Stimulated activated CD4-positive, alpha-beta T cell treated with anti-CD3 and anti-CD28 coated beads, Interleukin-4, amount 100 ng/mL, for 1 hour (primary cell): ENCODE measurements at regions not wholly inside any gene's neighbourhood (a gene's known extent, or its start where the extent isn't known, plus 50 kb on each side); places are given as distances from the start of the nearest gene placed in this dataset.
"Not testable (repeated sequence)": the region's sequence is repeated elsewhere in the genome, so short reads cannot be mapped to it uniquely, and the experiment has no call there.

Source experiments
- DNase-seq: peaks from one replicate; pipeline ENCODE4 v3.0.0-alpha.2; 2020

GRCh38 chr1:198809247-198809646, 170.4 kb downstream of the PTPRC start:
- no peak for DNase-seq

- no peak for DNase-seq
Measured at GRCh38 chr1:198811449-198811848, 172.6 kb downstream of the PTPRC start.

- no peak for DNase-seq
Measured at GRCh38 chr1:198823626-198824025, 184.8 kb downstream of the PTPRC start.

GRCh38 chr1:198825254-198825653, 186.4 kb downstream of the PTPRC start:
- no peak for DNase-seq

- no peak for DNase-seq
Measured at GRCh38 chr1:198829356-198829755, 190.5 kb downstream of the PTPRC start.

GRCh38 chr1:198829944-198830343, 191.1 kb downstream of the PTPRC start:
- DNase-seq, result no peak

- no peak for DNase-seq
Measured at GRCh38 chr1:198830412-198830811, 191.6 kb downstream of the PTPRC start.

- DNase-seq, result no peak
Measured at GRCh38 chr1:198833706-198834503, 195.1 kb downstream of the PTPRC start.

- no peak for DNase-seq
Measured at GRCh38 chr1:198837278-198838021, 198.6 kb downstream of the PTPRC start.

- DNase-seq, result no peak
Measured at GRCh38 chr1:198838022-198838342, 199.1 kb downstream of the PTPRC start.

GRCh38 chr1:198841477-198841876, 202.6 kb downstream of the PTPRC start:
- DNase-seq, result no peak

- DNase-seq, result no peak
Measured at GRCh38 chr1:198842686-198843085, 203.8 kb downstream of the PTPRC start.

- no peak for DNase-seq
Measured at GRCh38 chr1:198845271-198845670, 206.4 kb downstream of the PTPRC start.

GRCh38 chr1:198845851-198846250, 207.0 kb downstream of the PTPRC start:
- no peak for DNase-seq

GRCh38 chr1:198846556-198846955, 207.7 kb downstream of the PTPRC start:
- no peak for DNase-seq

- DNase-seq, result no peak
Measured at GRCh38 chr1:198848206-198848605, 209.4 kb downstream of the PTPRC start.

- no peak for DNase-seq
Measured at GRCh38 chr1:198848649-198849048, 209.8 kb downstream of the PTPRC start.

- DNase-seq, result no peak
Measured at GRCh38 chr1:198849093-198849492, 210.3 kb downstream of the PTPRC start.

GRCh38 chr1:198850196-198850595, 211.4 kb downstream of the PTPRC start:
- DNase-seq, result no peak

GRCh38 chr1:198850966-198851365, 212.1 kb downstream of the PTPRC start:
- not testable (repeated sequence) for DNase-seq

GRCh38 chr1:198856601-198857000, 217.8 kb downstream of the PTPRC start:
- DNase-seq, result no peak

GRCh38 chr1:198858033-198858432, 219.2 kb downstream of the PTPRC start:
- no peak for DNase-seq

- no peak for DNase-seq
Measured at GRCh38 chr1:198860371-198860770, 221.5 kb downstream of the PTPRC start.

GRCh38 chr1:198861636-198862035, 222.8 kb downstream of the PTPRC start:
- DNase-seq, result no peak

- no peak for DNase-seq
Measured at GRCh38 chr1:198864695-198865094, 225.9 kb downstream of the PTPRC start.
